Prostate gland (tissue), 2 donors: ENCODE measurements at regions not wholly inside any gene's neighbourhood (a gene's known extent, or its start where the extent isn't known, plus 50 kb on each side); places are given as distances from the start of the nearest gene placed in this dataset.

ENCODE experiments used
- DNase-seq: peaks from one replicate; pipeline ENCODE4 v3.0.0-alpha.2; 2019; ENCODE audit warnings: low spot score
- H3K27ac ChIP-seq, 2 donors: fragments of 200-600 bp; sonication (generic); 2 replicates each; pipeline ENCODE4 v1.5.1; 2017 to 2019
- H3K27me3 ChIP-seq: fragments of 200-600 bp; sonication (generic); replicated peaks from 2 replicates; pipeline ENCODE4 v1.5.1; 2019; ENCODE audit not compliant: insufficient read depth
- H3K36me3 ChIP-seq, 2 donors: fragments of 200-600 bp; sonication (generic); 1 replicate in 1 of 2; 2 replicates in 1 of 2; pipeline versions ENCODE4 v1.5.1 to v1.8.1; 2017 to 2019
- H3K4me1 ChIP-seq: fragments of 200-600 bp; sonication (generic); replicated peaks from 2 replicates; pipeline ENCODE4 v1.5.1; 2019
- H3K4me3 ChIP-seq, 2 donors: fragments of 200-600 bp; sonication (generic); 2 replicates each; pipeline ENCODE4 v1.5.1; 2017 to 2019
- H3K9me3 ChIP-seq: fragments of 200-600 bp; sonication (generic); 2 replicates; pipeline ENCODE4 v1.5.1; 2017
- CTCF ChIP-seq, 4 experiments: fragments of 200-600 bp in 2 of 4; fragments of 450-650 bp in 2 of 4; sonication (generic) in 2 of 4; IDR thresholded peaks; 1 replicate in 3 of 4; 2 replicates in 1 of 4; pipeline ENCODE4 v1.5.1; 2016 to 2019; ENCODE audit warnings: antibody characterized with exemption in 4 of 4, mild to moderate bottlenecking in 2 of 4, moderate library complexity in 2 of 4
- POLR2A ChIP-seq: fragments of 450-650 bp; IDR thresholded peaks from one replicate; pipeline ENCODE4 v1.6.1; 2016; ENCODE audit warnings: antibody characterized with exemption, mild to moderate bottlenecking
- POLR2AphosphoS5 ChIP-seq: sonication (generic); formaldehyde crosslinking; IDR thresholded peaks from one replicate; pipeline ENCODE4 v1.6.1; 2017; ENCODE audit warnings: antibody characterized with exemption
- WGBS: methylation state at CpG from one replicate; pipeline ENCODE4 v1.1.5; 2018; 5-methylcytosine and 5-hydroxymethylcytosine counted together
- intact Hi-C: fragments of 100-400 bp; cut with DNase I; formaldehyde crosslinking; loops from one replicate; pipeline ENCODE4 v1.14.2; 2022

DNA sequence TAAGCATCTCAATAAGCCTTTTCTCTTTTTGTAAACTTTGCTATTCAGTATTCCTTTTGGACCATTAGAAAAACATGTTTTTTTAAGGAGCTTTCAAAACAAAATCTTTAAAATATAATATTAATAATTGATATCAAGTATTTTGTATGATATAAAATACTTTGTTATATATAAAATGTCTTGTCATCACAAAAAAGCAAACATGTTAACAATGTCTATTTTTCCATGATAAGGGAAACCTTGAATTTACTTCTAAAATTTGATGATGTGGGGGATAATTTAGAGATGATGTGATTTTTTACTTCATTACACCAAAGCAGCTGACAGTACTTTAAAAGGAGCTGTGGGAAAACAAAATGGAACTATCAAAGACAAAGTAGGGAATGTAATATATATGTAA lies 887.7 kb downstream of the SI start:
- TF ChIP-seq POLR2A = no peak
- no peak for TF ChIP-seq CTCF (IDR thresholded peaks at IDR 0.05)
- no peak for TF ChIP-seq POLR2AphosphoS5
- intact Hi-C loops = no loop called here

DNA sequence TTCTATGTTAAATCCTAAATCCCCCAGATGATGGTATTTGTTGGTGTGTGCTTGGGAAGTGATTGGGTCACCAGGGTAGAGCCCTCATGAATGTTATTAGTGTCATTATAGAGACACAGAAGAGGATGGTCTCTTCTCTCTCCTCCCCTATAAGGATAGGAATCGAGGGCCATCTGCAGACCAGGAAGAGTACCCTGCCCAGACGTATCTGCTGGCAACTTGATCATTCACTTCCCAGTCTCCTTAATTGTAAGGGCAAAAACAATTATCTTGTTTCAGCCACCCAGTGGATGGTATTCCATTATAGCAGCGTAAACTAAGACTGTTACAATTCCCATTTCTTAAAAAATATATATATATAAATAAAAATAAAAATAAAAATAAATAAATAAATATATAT lies 892.2 kb downstream of the SI start:
- 89% methylated on average over 3 of the region's 3 CpGs for WGBS

More for the DNA sequence above, 887.7 kb downstream of the SI start:
- Histone ChIP-seq H3K36me3 (no peaks in the 10 kb centered on the region), H3K27me3 (no peaks in the 10 kb centered on the region), H3K9me3 (no peaks in the 10 kb centered on the region), H3K27ac (no peak overlapping the region), H3K4me3 (no peak overlapping the region), H3K4me1 (no peaks in the 10 kb centered on the region)
- no peak for DNase-seq

DNA sequence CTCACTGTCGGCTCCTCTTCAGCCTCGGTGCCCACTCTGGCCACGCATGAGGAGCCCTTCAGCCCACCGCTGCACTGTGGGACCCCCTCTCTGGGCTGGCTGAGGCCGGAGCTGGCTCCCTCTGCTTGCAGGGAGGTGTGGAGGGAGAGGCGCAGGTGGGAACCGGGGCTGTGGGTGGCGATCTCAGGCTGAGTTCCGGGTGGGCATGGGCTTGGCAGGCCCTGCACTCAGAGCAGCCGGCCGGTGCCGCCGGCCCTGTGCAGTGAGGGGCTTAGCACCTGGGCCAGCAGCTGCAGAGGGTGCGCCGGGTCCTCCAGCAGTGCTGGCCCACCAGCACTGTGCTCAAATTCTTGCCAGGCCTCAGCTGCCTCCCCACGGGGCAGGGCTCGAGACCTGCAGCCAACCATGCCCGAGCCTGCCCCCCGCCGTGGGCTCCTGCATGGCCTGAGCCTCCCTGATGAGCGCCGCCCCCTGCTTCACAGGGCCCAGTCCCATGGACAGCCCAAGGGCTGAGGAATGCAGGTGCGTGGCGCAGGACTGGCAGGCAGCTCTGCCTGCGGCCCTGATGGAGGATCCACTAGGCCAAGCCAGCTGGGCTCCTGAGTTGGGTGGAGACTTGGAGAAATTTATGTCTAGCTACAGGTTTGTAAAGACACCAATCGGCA lies 899.1 kb downstream of the SI start:
- Histone ChIP-seq H3K27ac (no peak overlapping the region), H3K9me3 (no peaks in the 10 kb centered on the region), H3K36me3 (no peaks in the 10 kb centered on the region), H3K4me1 (no peaks in the 10 kb centered on the region), H3K27me3 (no peaks in the 10 kb centered on the region), H3K4me3 (no peak overlapping the region)
- WGBS = 97% methylated on average over 23 of the region's 26 CpGs
- intact Hi-C loops = no loop called here
- no peak for DNase-seq
- TF ChIP-seq POLR2A (no peak), CTCF (IDR thresholded peaks at IDR 0.05) (no peak), POLR2AphosphoS5 (no peak)

More for the DNA sequence above, 892.2 kb downstream of the SI start:
- H3K27me3 ChIP-seq = no peaks in the 10 kb centered on the region
- H3K4me1 ChIP-seq = no peaks in the 10 kb centered on the region
- TF ChIP-seq POLR2A (no peak), POLR2AphosphoS5 (no peak), CTCF (IDR thresholded peaks at IDR 0.05) (no peak)
- no peak for DNase-seq
- no peak overlapping the region for H3K27ac ChIP-seq
- no peaks in the 10 kb centered on the region for H3K9me3 ChIP-seq
- no peaks in the 10 kb centered on the region for H3K36me3 ChIP-seq
- intact Hi-C loops = no loop called here
- H3K4me3 ChIP-seq = no peak overlapping the region

- no peaks in the 10 kb centered on the region for H3K27me3 ChIP-seq
- H3K27ac ChIP-seq = no peak overlapping the region
- WGBS = 73% methylated on average over 1 of the region's 1 CpG
- H3K9me3 ChIP-seq = no peaks in the 10 kb centered on the region
- intact Hi-C loops = no loop called here
- no peak for DNase-seq
- TF ChIP-seq POLR2A = no peak
- TF ChIP-seq POLR2AphosphoS5 = no peak
- no peak overlapping the region for H3K4me3 ChIP-seq
- no peaks in the 10 kb centered on the region for H3K4me1 ChIP-seq
- H3K36me3 ChIP-seq = no peaks in the 10 kb centered on the region
Observed at GRCh38 chr3:164174059-164174458, 904.2 kb downstream of the SI start.

- intact Hi-C loops = no loop called here
- no peak for TF ChIP-seq POLR2A
- TF ChIP-seq POLR2AphosphoS5 = no peak
- no peak for TF ChIP-seq CTCF (IDR thresholded peaks at IDR 0.05)
Observed at GRCh38 chr3:164155400-164155799, 922.9 kb downstream of the SI start.

More at GRCh38 chr3:164155400-164155799, 922.9 kb downstream of the SI start:
- Histone ChIP-seq H3K4me1 (no peaks in the 10 kb centered on the region), H3K36me3 (no peaks in the 10 kb centered on the region), H3K4me3 (no peak overlapping the region), H3K27me3 (no peaks in the 10 kb centered on the region), H3K27ac (no peak overlapping the region), H3K9me3 (peaks cover 5% of the 10 kb centered on the region)
- DNase-seq = no peak
- 85% methylated on average over 1 of the region's 1 CpG for WGBS
